Heart right ventricle (tissue), 16 donors: ENCODE measurements at regions not wholly inside any gene's neighbourhood (a gene's known extent, or its start where the extent isn't known, plus 50 kb on each side); places are given as distances from the start of the nearest gene placed in this dataset.

ENCODE experiments used
- ATAC-seq, 8 donors: fragments of 200-7000 bp; cut with Tn5 transposase; one replicate each; pipeline ENCODE4 v1.9.1; 2020; ENCODE audit warnings: mild to moderate bottlenecking in 8 of 8, moderate library complexity in 8 of 8, moderate number of reproducible peaks in 1 of 8
- DNase-seq, 2 donors: peaks; one replicate each; pipeline ENCODE4 v3.0.0-alpha.2; 2020
- H3K27ac ChIP-seq, 10 donors: fragments of 200-600 bp; sonication (generic) in 2 of 10; one replicate each; pipeline versions ENCODE4 v1.5.0 to v1.8.0; 2020 to 2022; ENCODE audit warnings: mild to moderate bottlenecking in 3 of 10
- H3K27me3 ChIP-seq, 7 donors: fragments of 200-600 bp; one replicate each; pipeline ENCODE4 v1.8.0; 2021 to 2022; ENCODE audit warnings: mild to moderate bottlenecking in 2 of 7
- H3K36me3 ChIP-seq, 9 donors: fragments of 200-600 bp; sonication (generic) in 1 of 9; one replicate each; pipeline versions ENCODE4 v1.5.0 to v1.8.0; 2020 to 2022; ENCODE audit warnings: mild to moderate bottlenecking in 2 of 9
- H3K4me1 ChIP-seq, 9 donors: fragments of 200-600 bp; sonication (generic) in 1 of 9; one replicate each; pipeline versions ENCODE4 v1.5.0 to v1.8.0; 2020 to 2022; ENCODE audit warnings: mild to moderate bottlenecking in 4 of 9
- H3K4me3 ChIP-seq, 10 donors: fragments of 200-600 bp; sonication (generic) in 2 of 10; one replicate each; pipeline versions ENCODE4 v1.5.0 to v1.8.0; 2020 to 2022; ENCODE audit warnings: mild to moderate bottlenecking in 7 of 10, moderate library complexity in 2 of 10
- H3K9me3 ChIP-seq, 11 donors: fragments of 200-600 bp in 10 of 11; sonication (generic) in 2 of 11; one replicate each; pipeline versions ENCODE4 v1.5.0 to v1.8.0; 2013 to 2022; ENCODE audit warnings: mild to moderate bottlenecking in 2 of 11, control low read depth in 1 of 11, moderate library complexity in 1 of 11
- CTCF ChIP-seq, 9 donors: fragments of 200-600 bp; sonication (generic) in 2 of 9; IDR thresholded peaks; one replicate each; pipeline versions ENCODE4 v1.5.0 to v1.8.0; 2021 to 2022; ENCODE audit warnings: antibody characterized with exemption in 9 of 9, mild to moderate bottlenecking in 5 of 9, moderate library complexity in 1 of 9
- WGBS, 2 donors: extraction: QIAGEN DNeasy Blood & Tissue Kit; methylation state at CpG; one replicate each; pipeline ENCODE4 v1.1.7; 2013; ENCODE audit warnings: inconsistent platforms in 1 of 2; 5-methylcytosine and 5-hydroxymethylcytosine counted together
- intact Hi-C, 10 donors: fragments of 100-400 bp; cut with DNase I; formaldehyde crosslinking; loops; one replicate each; pipeline versions ENCODE4 v1.11.1 to v1.14.2; 2022
- donor health status: Arrhythmogenic right ventricular cardiomyopathy.
- donor health status: ischemic (EF 13 %, LVEDD 7.1; RV severe dilation, severe dysfunction).
- donor health status: healthy with polysubstance abuse.
- donor health status: DM: no; HTN: yes; CAD: no.
- donor health status: DM: no; HTN: no; CAD: no.
- donor health status: ischemic (EF 25% LVEDD 6.9; RV normal size, moderate dysfunction).
- donor health status: ischemic (EF 25% LVEDD 5.7; RV mildly dilated, moderate dysfunction).
- donor health status: healthy.
- donor health status: DM: yes; HTN: yes; CAD: no.
- donor health status: Ischemic cardiomyopathy.
- donor health status: ischemic (EF 35%, LVEDD 5.7; RV mildly dilated, moderate dysfunction).
- donor health status: nonischemic (EF 11% LVEDD 7.7; RV severe dilation, severe dysfunction).
- donor health status: DM: yes; HTN: yes; CAD: no.
- donor health status: PGD.
- donor health status: ischemic (EF 29% LVEDD 5.4; RV normal size, mild dysfunction).
- donor health status: nonischemic (EF 23%, LVEDD 6.1; RV moderate dilation, normal function).

DNA sequence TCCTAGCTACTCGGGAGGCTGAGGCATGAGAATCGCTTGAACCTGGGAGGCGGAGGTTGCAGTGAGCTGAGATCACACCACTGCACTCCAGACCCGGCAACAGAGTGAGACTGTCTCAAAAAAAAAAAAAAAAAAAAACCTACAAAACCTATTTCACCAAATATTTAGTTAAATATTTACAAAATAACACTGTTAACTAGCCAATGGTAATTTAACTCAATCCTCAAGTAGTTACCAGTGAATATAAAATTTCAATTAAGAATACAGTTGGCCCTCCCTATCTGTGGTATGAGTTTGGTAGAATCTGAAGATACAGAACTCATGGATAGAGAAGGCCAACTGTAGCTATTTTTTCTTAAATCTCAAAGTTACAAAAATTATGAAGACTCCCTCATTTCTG lies 247.4 kb downstream of the SOX9 start:
- WGBS, 2 donors: 68% methylated on average over 4 of the region's 4 CpGs
- no peak for ATAC-seq
- TF ChIP-seq CTCF (IDR thresholded peaks at IDR 0.05): no peak
- Histone ChIP-seq H3K36me3 (no peaks in the 10 kb centered on the region), H3K27ac (no peak overlapping the region), H3K4me3 (no peak overlapping the region), H3K4me1 (no peaks in the 10 kb centered on the region), H3K27me3 (peaks cover 0 to 20% (median 14%) of the 10 kb centered on the region in 7 donors), H3K9me3 (no peaks in the 10 kb centered on the region)
- intact Hi-C loops: no loop called here
- no peak for DNase-seq

DNA sequence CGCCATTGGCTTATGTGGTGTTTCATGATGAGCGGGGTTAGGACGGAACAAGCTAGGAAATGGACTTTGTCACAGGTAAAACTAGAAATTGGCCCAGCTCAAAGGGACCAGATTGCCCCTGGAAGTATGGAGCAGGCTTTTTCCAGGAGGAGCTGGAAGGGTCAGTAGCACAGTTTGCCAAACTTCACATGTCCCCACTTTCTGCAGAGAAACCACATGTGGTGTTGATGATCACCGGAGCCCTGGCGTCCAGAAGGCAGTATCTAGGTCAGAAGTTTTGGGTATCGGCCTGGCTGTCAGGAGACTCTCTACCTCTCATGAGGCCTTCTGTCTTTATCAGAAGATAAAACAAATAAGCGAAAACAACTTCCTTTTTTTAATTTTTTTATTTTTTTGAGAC lies 248.5 kb downstream of the SOX9 start:
- 78 to 87% methylated on average over 7 of the region's 7 CpGs for WGBS, 2 donors
- Histone ChIP-seq H3K4me3 (no peak overlapping the region), H3K27me3 (peaks cover 0 to 10% (median 3%) of the 10 kb centered on the region in 7 donors), H3K27ac (no peak overlapping the region), H3K4me1 (peaks cover 0 to 7% (median 0%) of the 10 kb centered on the region in 9 donors), H3K36me3 (no peaks in the 10 kb centered on the region), H3K9me3 (no peaks in the 10 kb centered on the region)
- DNase-seq (no peak), ATAC-seq (no peak)
- intact Hi-C loops: no loop called here
- no peak for TF ChIP-seq CTCF (IDR thresholded peaks at IDR 0.05)

GRCh38 chr17:72370819-72371218 lies 250.0 kb downstream of the SOX9 start:
- ATAC-seq: peak in 1 of 8 donors; percentile 44
- intact Hi-C loops: no loop called here
- Histone ChIP-seq H3K36me3 (no peaks in the 10 kb centered on the region), H3K27me3 (peaks cover 0 to 8% (median 0%) of the 10 kb centered on the region in 7 donors), H3K9me3 (no peaks in the 10 kb centered on the region), H3K4me1 (peaks cover 0 to 11% (median 0%) of the 10 kb centered on the region in 9 donors), H3K4me3 (no peak overlapping the region), H3K27ac (no peak overlapping the region)
- DNase-seq: no peak
- TF ChIP-seq CTCF (IDR thresholded peaks at IDR 0.05): no peak
- WGBS, 2 donors: 77 to 87% methylated on average over 4 of the region's 4 CpGs

DNA sequence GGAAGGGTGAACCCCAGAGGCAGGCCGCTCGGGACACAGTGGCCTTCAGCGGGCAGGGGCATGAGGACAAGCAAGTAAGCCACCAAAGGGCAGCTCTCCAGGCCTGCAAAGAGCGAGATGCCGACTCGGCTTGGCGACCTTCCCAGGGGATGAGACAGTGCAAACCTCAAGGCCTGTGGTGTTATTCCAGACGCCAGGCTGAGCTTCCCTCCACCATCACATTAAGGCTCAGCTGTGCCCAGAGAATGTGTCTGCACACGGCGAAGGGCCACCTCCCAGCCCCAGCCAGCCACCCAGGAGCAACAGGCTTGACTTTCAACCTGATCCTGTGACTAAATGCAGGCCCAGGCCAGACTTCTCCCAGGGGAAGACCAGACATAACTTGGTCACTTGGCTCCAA lies 251.4 kb downstream of the SOX9 start:
- Histone ChIP-seq H3K36me3 (no peaks in the 10 kb centered on the region), H3K4me1 (peaks cover 0 to 11% (median 0%) of the 10 kb centered on the region in 9 donors), H3K27ac (no peak overlapping the region), H3K4me3 (no peak overlapping the region), H3K9me3 (no peaks in the 10 kb centered on the region), H3K27me3 (peaks cover 0 to 7% (median 0%) of the 10 kb centered on the region in 7 donors)
- intact Hi-C loops: no loop called here
- TF ChIP-seq CTCF (IDR thresholded peaks at IDR 0.05): no peak
- WGBS, 2 donors: 88 to 91% methylated on average over 10 of the region's 10 CpGs
- ATAC-seq (no peak), DNase-seq (no peak)
